Panc1 (cell line): ENCODE measurements at regions not wholly inside any gene's neighbourhood (a gene's known extent, or its start where the extent isn't known, plus 50 kb on each side); places are given as distances from the start of the nearest gene placed in this dataset.

Experiments used
- ATAC-seq: fragments of 200-7000 bp; cut with Tn5 transposase; 2 replicates; pipeline ENCODE4 v1.9.1; 2020; ENCODE audit warnings: mild to moderate bottlenecking, moderate library complexity
- BruUV-seq: library from RNA; stranded (reverse); fragments of 400-500 nt; replicated peaks from 2 replicates; lab custom pipeline; 2021; lab: Mats Ljungman, UMichigan
- CTCF ChIA-PET: fragments of 300-600 bp; sonication (Branson Sonifier 250); formaldehyde crosslinking; loops from one replicate; lab custom pipeline; 2022; ENCODE audit warnings: antibody characterized with exemption; lab: Charles Lee
- POLR2A ChIA-PET: fragments of 300-600 bp; sonication (Branson Sonifier 250); formaldehyde crosslinking; loops from one replicate; lab custom pipeline; 2022; ENCODE audit warnings: antibody characterized with exemption; lab: Charles Lee
- DNase-seq: peaks from one replicate; pipeline ENCODE4 v3.0.0-alpha.2; 2010; ENCODE audit warnings: low read depth, low spot score
- H3K27ac ChIP-seq: 2 replicates; pipeline ENCODE4 v1.5.1; 2011; ENCODE audit warnings: mild to moderate bottlenecking, low read length, inconsistent platforms
- H3K27me3 ChIP-seq: fragments of 200-500 bp; sonication (Bioruptor generic); 2 replicates; pipeline ENCODE4 v1.6.0; 2014; ENCODE audit warnings: low read length, inconsistent platforms; ENCODE audit not compliant: control insufficient read depth, insufficient read depth
- H3K36me3 ChIP-seq: fragments of 200-500 bp; sonication (Bioruptor generic); 2 replicates; pipeline ENCODE4 v1.5.1; 2014; ENCODE audit warnings: inconsistent platforms, mild to moderate bottlenecking, low read length, moderate library complexity; ENCODE audit not compliant: control insufficient read depth, insufficient read depth
- H3K4me1 ChIP-seq: 2 replicates; pipeline ENCODE4 v1.5.1; 2011; ENCODE audit warnings: inconsistent platforms, mild to moderate bottlenecking, low read length, moderate library complexity; ENCODE audit not compliant: control insufficient read depth, insufficient read depth
- H3K4me3 ChIP-seq, 2 experiments: 2 replicates each; pipeline ENCODE4 v1.5.1; 2011 to 2012; ENCODE audit warnings: low read depth in 2 of 2, low read length in 2 of 2, mild to moderate bottlenecking in 2 of 2, inconsistent platforms in 1 of 2, moderate library complexity in 1 of 2
- H3K9me3 ChIP-seq: fragments of 200-500 bp; sonication (Bioruptor generic); 2 replicates; pipeline ENCODE4 v1.5.1; 2014; ENCODE audit warnings: low read depth, mild to moderate bottlenecking, inconsistent platforms, low read length, moderate library complexity; ENCODE audit not compliant: control insufficient read depth, insufficient read depth
- CTCF ChIP-seq: fragments of 450-650 bp; IDR thresholded peaks from 2 replicates; pipeline ENCODE4 v1.5.1; 2017; ENCODE audit warnings: mild to moderate bottlenecking
- POLR2AphosphoS5 ChIP-seq: IDR thresholded peaks from 2 replicates; pipeline ENCODE4 v1.6.1; 2012; ENCODE audit warnings: mild to moderate bottlenecking, low read depth, low read length, moderate library complexity
- REST ChIP-seq, 2 experiments: IDR thresholded peaks; 2 replicates each; pipeline ENCODE4 v1.6.1; 2011 to 2012; ENCODE audit warnings: low read depth in 2 of 2, control low read depth in 1 of 2, low read length in 1 of 2, mild to moderate bottlenecking in 1 of 2, moderate library complexity in 1 of 2; ENCODE audit not compliant: insufficient read depth in 1 of 2
- SIN3A ChIP-seq: IDR thresholded peaks from 2 replicates; pipeline ENCODE4 v1.6.1; 2012; ENCODE audit warnings: low read depth, mild to moderate bottlenecking, low read length, moderate library complexity, borderline replicate concordance; ENCODE audit not compliant: insufficient read depth
- TCF7L2 ChIP-seq: IDR thresholded peaks from 2 replicates; pipeline ENCODE4 v1.6.1; 2011; ENCODE audit warnings: mild to moderate bottlenecking, low read depth, low read length, inconsistent platforms
- in situ Hi-C: cut with HindIII; loops from 2 replicates; pipeline ENCODE4 v1.10.0; 2016; ENCODE audit warnings: low sequenced_read_pairs, low pct_unique_long_range_greater_than_20kb
- intact Hi-C: fragments of 100-400 bp; cut with micrococcal nuclease; formaldehyde crosslinking; loops from one replicate; pipeline ENCODE4 v1.10.0; 2022; ENCODE audit not compliant: unreplicated experiment

DNA sequence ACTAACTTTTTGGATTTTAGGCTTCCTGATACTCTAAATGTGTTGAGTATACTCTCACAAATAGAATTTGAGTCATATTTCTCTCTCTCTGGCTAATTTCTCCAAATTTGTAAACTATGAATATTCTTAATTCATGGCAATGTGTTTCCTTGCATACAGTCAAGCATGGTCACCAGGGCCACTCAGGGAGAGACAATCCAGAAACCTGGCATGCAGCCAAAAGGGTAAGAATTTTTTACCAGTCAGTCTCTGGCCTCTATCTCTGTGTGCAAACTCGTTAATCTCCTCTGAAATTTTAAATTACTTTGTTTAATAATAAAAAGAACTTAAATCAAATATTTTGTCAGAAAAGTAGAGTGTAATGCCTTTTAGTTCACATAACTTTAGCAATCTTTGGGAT is 179.8 kb downstream of the OR13H1 start:
- no peak overlapping the region for H3K27ac ChIP-seq
- no peak overlapping the region for H3K4me3 ChIP-seq
- ChIA-PET CTCF (no interaction called here), POLR2A (no interaction called here)
- BruUV-seq, result no TSS peak
- in situ Hi-C loops (no loop called here), intact Hi-C loops (no loop called here)
- TF ChIP-seq POLR2AphosphoS5 (no peak), CTCF (no peak), SIN3A (no peak), REST (IDR thresholded peaks at IDR 0.05; ENCODE audit: insufficient read depth in 1 of 2, low read depth in 2 of 2, low read length in 1 of 2) (no peak), TCF7L2 (no peak)
- H3K27me3 ChIP-seq, result no peaks in the 10 kb centered on the region
- H3K9me3 ChIP-seq, result peaks cover 6% of the 10 kb centered on the region; the same call in 1 of the 2 replicates
- no peaks in the 10 kb centered on the region for H3K36me3 ChIP-seq
- DNase-seq, result no peak
- H3K4me1 ChIP-seq, result peaks cover 3% of the 10 kb centered on the region
- no peak for ATAC-seq

DNA sequence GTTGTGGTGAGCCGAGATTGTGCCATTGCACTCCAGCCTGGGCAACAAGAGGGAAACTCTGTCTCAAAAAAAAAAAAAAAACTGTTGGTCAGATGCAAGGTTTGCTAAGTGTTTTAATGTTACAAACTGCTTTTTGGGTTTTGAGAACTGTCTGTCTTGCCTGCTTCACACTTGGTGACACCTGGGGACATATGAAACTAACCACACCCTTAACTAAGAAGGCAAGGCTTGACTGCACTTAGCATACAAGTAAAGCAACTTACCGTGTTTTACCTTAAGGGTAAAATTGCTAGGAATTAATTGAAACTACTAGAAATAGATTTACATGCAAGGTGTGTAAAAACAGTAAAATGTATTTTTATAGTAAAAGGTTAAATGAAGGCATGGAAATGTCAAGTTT is 180.4 kb downstream of the OR13H1 start:
- ATAC-seq (no peak), DNase-seq (no peak)
- no TSS peak for BruUV-seq
- H3K4me3 ChIP-seq, result no peak overlapping the region
- ChIA-PET CTCF (no interaction called here), POLR2A (no interaction called here)
- no peak overlapping the region for H3K27ac ChIP-seq
- intact Hi-C loops, result no loop called here
- H3K36me3 ChIP-seq, result no peaks in the 10 kb centered on the region
- no peak for TF ChIP-seq CTCF
- no peak for TF ChIP-seq TCF7L2
- TF ChIP-seq POLR2AphosphoS5, result no peak
- no peak for TF ChIP-seq SIN3A
- TF ChIP-seq REST (IDR thresholded peaks at IDR 0.05; ENCODE audit: insufficient read depth in 1 of 2, low read depth in 2 of 2, low read length in 1 of 2), result no peak
- H3K9me3 ChIP-seq, result peaks cover 6% of the 10 kb centered on the region; the same call in 1 of the 2 replicates
- peaks cover 3% of the 10 kb centered on the region for H3K4me1 ChIP-seq
- in situ Hi-C loops, result no loop called here
- H3K27me3 ChIP-seq, result no peaks in the 10 kb centered on the region
